ENCODE measurements at regions not wholly inside any gene's neighbourhood (a gene's known extent, or its start where the extent isn't known, plus 50 kb on each side); places are given as distances from the start of the nearest gene placed in this dataset.

DNA sequence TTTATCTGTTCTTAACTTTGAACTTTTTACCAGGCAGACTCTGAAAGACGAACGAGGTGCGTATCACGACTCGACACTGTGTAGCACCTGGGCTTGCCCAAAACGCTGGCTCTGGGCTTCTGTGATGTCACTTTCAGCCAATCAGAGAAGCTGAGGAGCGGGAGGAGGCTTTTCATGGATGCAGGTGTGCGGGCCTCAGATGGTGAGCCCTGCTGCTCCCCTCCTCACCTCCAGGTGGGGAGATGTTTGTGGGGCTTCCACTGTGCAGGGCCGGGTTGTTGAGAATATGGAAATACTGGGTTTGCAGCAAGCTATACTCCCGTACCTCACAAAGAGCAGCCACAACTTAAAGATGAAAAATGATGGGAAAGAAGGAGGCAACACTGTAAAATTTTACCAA is 246.3 kb downstream of the IRX2 start:
- no peak for TF ChIP-seq EZH2phosphoT487 (IDR thresholded peaks at IDR 0.05; ENCODE audit: borderline replicate concordance)
- TF ChIP-seq, protein P1, sequence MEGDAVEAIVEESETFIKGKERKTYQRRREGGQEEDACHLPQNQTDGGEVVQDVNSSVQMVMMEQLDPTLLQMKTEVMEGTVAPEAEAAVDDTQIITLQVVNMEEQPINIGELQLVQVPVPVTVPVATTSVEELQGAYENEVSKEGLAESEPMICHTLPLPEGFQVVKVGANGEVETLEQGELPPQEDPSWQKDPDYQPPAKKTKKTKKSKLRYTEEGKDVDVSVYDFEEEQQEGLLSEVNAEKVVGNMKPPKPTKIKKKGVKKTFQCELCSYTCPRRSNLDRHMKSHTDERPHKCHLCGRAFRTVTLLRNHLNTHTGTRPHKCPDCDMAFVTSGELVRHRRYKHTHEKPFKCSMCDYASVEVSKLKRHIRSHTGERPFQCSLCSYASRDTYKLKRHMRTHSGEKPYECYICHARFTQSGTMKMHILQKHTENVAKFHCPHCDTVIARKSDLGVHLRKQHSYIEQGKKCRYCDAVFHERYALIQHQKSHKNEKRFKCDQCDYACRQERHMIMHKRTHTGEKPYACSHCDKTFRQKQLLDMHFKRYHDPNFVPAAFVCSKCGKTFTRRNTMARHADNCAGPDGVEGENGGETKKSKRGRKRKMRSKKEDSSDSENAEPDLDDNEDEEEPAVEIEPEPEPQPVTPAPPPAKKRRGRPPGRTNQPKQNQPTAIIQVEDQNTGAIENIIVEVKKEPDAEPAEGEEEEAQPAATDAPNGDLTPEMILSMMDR (conservative IDR thresholded peaks at IDR 0.05; ENCODE audit: low read length): no peak
- no peaks in the 10 kb centered on the region for H3K27me3 ChIP-seq (ENCODE audit: insufficient read depth, low read length, poor library complexity, severe bottlenecking)
- H3K36me3 ChIP-seq (ENCODE audit: insufficient read depth, low read length): no peaks in the 10 kb centered on the region
- no peaks in the 10 kb centered on the region for H3K4me1 ChIP-seq (ENCODE audit: insufficient read depth, low read length, poor library complexity, severe bottlenecking)
- H4K20me1 ChIP-seq (ENCODE audit: insufficient read depth, low read length, poor library complexity, severe bottlenecking): no peaks in the 10 kb centered on the region
- no peak overlapping the region for H3K4me3 ChIP-seq (ENCODE audit: low read length, poor library complexity, severe bottlenecking)
- H3K9me2 ChIP-seq (replicated peaks; ENCODE audit: low read depth, low read length): no peaks in the 10 kb centered on the region
- H3K9ac ChIP-seq (ENCODE audit: low read depth, low read length, poor library complexity, severe bottlenecking): no peak overlapping the region
- no peaks in the 10 kb centered on the region for H3K79me2 ChIP-seq (ENCODE audit: insufficient read depth, low read length)
- H3K4me2 ChIP-seq (ENCODE audit: low read depth, low read length, poor library complexity, severe bottlenecking): no peak overlapping the region
- no peaks in the 10 kb centered on the region; the same call in 1 of the 2 replicates for H3K9me3 ChIP-seq (ENCODE audit: insufficient read depth, low read depth, low read length)
- H3F3A ChIP-seq (ENCODE audit: low read depth): no peaks in the 10 kb centered on the region
- H2AFZ ChIP-seq (ENCODE audit: low read length): no peak overlapping the region

DNA sequence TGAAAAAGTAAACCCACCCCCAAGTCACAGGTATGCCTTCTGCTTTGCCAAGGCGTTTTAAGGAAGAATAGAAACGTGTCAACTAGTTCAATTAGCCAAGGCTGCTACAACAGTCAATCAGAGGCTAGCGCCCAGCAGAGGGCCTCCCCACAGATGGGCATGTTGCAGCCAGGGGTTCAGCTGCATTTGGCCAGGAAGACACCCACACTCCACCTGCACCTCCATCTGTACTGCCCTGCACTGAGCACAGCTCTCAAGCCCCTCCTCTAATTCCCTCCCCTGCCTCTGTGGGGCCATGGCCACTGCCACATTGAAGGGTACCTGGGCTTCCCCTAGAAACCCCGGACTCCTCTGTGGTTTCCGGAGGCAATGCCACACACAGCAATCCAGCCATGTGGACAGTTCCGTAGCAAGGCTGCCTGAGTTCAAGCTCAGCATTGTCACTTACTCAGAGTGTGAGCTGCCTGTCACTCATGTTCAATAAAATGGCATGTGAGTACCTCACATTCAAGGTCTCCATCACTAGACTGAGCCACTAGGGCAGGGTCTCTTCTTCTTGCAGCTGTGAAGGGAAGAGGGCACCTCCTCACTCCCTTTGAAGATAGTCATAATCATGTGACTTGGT is 248.4 kb downstream of the IRX2 start:
- Histone ChIP-seq H3K27me3 (ENCODE audit: insufficient read depth, low read length, poor library complexity, severe bottlenecking) (no peaks in the 10 kb centered on the region), H3K9ac (ENCODE audit: low read depth, low read length, poor library complexity, severe bottlenecking) (no peak overlapping the region), H3K9me3 (ENCODE audit: insufficient read depth, low read depth, low read length) (no peaks in the 10 kb centered on the region; the same call in 1 of the 2 replicates), H2AFZ (ENCODE audit: low read length) (no peak overlapping the region), H3K4me1 (ENCODE audit: insufficient read depth, low read length, poor library complexity, severe bottlenecking) (no peaks in the 10 kb centered on the region), H3K4me2 (ENCODE audit: low read depth, low read length, poor library complexity, severe bottlenecking) (no peak overlapping the region), H3K9me2 (replicated peaks; ENCODE audit: low read depth, low read length) (no peaks in the 10 kb centered on the region), H4K20me1 (ENCODE audit: insufficient read depth, low read length, poor library complexity, severe bottlenecking) (no peaks in the 10 kb centered on the region), H3F3A (ENCODE audit: low read depth) (no peaks in the 10 kb centered on the region), H3K36me3 (ENCODE audit: insufficient read depth, low read length) (no peaks in the 10 kb centered on the region), H3K4me3 (ENCODE audit: low read length, poor library complexity, severe bottlenecking) (no peak overlapping the region), H3K79me2 (ENCODE audit: insufficient read depth, low read length) (no peaks in the 10 kb centered on the region)
- TF ChIP-seq, protein P1 (conservative IDR thresholded peaks at IDR 0.05; ENCODE audit: low read length): no peak
- TF ChIP-seq EZH2phosphoT487 (IDR thresholded peaks at IDR 0.05; ENCODE audit: borderline replicate concordance): no peak

DNA sequence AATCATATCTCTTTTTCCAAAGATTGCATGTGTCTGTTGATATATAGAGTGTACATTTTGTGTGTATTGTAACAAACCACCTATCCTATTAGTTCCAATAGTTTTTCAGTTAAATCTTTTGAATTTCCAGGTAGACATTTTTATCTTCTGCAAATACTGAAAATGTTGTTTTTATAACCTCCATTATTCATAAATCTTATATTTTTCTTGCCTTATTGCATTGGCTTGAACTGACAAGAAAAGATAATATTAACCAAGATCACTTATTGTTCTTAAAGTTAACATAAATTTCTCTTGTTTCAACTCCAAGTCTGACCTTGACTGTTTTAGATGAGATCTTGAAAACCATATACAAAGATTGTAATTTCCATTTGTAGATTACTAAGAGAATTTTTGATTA is 251.6 kb downstream of the IRX2 start:
- no peak overlapping the region for H2AFZ ChIP-seq (ENCODE audit: low read length)
- no peaks in the 10 kb centered on the region for H4K20me1 ChIP-seq (ENCODE audit: insufficient read depth, low read length, poor library complexity, severe bottlenecking)
- no peak overlapping the region for H3K4me2 ChIP-seq (ENCODE audit: low read depth, low read length, poor library complexity, severe bottlenecking)
- H3K4me1 ChIP-seq (ENCODE audit: insufficient read depth, low read length, poor library complexity, severe bottlenecking): no peaks in the 10 kb centered on the region
- H3K79me2 ChIP-seq (ENCODE audit: insufficient read depth, low read length): no peaks in the 10 kb centered on the region
- no peak overlapping the region for H3K4me3 ChIP-seq (ENCODE audit: low read length, poor library complexity, severe bottlenecking)
- peaks cover 4% of the 10 kb centered on the region; the same call in 1 of the 2 replicates for H3K9me3 ChIP-seq (ENCODE audit: insufficient read depth, low read depth, low read length)
- no peak for TF ChIP-seq EZH2phosphoT487 (IDR thresholded peaks at IDR 0.05; ENCODE audit: borderline replicate concordance)
- H3K9me2 ChIP-seq (replicated peaks; ENCODE audit: low read depth, low read length): no peaks in the 10 kb centered on the region
- no peaks in the 10 kb centered on the region for H3K27me3 ChIP-seq (ENCODE audit: insufficient read depth, low read length, poor library complexity, severe bottlenecking)
- no peak overlapping the region for H3K9ac ChIP-seq (ENCODE audit: low read depth, low read length, poor library complexity, severe bottlenecking)
- no peaks in the 10 kb centered on the region for H3K36me3 ChIP-seq (ENCODE audit: insufficient read depth, low read length)
- no peaks in the 10 kb centered on the region for H3F3A ChIP-seq (ENCODE audit: low read depth)

DNA sequence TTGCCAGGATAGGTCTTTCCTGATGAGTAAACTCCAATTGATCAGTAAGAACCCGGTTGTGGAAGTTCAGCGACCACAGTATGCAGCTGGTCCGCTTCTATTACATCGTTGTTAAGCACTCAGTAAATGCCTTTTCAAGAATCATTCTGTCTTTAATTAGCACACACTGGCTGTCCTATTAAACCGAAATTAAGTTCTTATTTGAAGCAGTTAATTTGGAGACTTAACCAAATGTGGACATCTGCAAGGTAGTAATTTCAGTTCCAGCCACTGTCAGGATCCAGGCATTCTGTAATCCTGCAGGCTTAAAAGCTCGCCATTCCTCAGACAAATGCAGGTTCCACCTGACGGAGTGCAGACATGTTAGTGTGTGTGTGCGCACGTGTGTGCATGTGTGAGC is 254.6 kb downstream of the IRX2 start:
- Histone ChIP-seq H3K9me3 (ENCODE audit: insufficient read depth, low read depth, low read length) (peaks cover 4% of the 10 kb centered on the region; the same call in 1 of the 2 replicates), H3K9ac (ENCODE audit: low read depth, low read length, poor library complexity, severe bottlenecking) (no peak overlapping the region), H3F3A (ENCODE audit: low read depth) (no peaks in the 10 kb centered on the region), H2AFZ (ENCODE audit: low read length) (no peak overlapping the region), H3K4me2 (ENCODE audit: low read depth, low read length, poor library complexity, severe bottlenecking) (no peak overlapping the region), H3K27me3 (ENCODE audit: insufficient read depth, low read length, poor library complexity, severe bottlenecking) (no peaks in the 10 kb centered on the region), H3K36me3 (ENCODE audit: insufficient read depth, low read length) (no peaks in the 10 kb centered on the region), H4K20me1 (ENCODE audit: insufficient read depth, low read length, poor library complexity, severe bottlenecking) (no peaks in the 10 kb centered on the region), H3K9me2 (replicated peaks; ENCODE audit: low read depth, low read length) (no peaks in the 10 kb centered on the region), H3K4me1 (ENCODE audit: insufficient read depth, low read length, poor library complexity, severe bottlenecking) (no peaks in the 10 kb centered on the region), H3K79me2 (ENCODE audit: insufficient read depth, low read length) (no peaks in the 10 kb centered on the region), H3K4me3 (ENCODE audit: low read length, poor library complexity, severe bottlenecking) (no peak overlapping the region)
- no peak for TF ChIP-seq EZH2phosphoT487 (IDR thresholded peaks at IDR 0.05; ENCODE audit: borderline replicate concordance)
- TF ChIP-seq, protein P1 (conservative IDR thresholded peaks at IDR 0.05; ENCODE audit: low read length): no peak

Data from Loucy (cell line).